ENCODE measurements at regions not wholly inside any gene's neighbourhood (a gene's known extent, or its start where the extent isn't known, plus 50 kb on each side); places are given as distances from the start of the nearest gene placed in this dataset.

DNA sequence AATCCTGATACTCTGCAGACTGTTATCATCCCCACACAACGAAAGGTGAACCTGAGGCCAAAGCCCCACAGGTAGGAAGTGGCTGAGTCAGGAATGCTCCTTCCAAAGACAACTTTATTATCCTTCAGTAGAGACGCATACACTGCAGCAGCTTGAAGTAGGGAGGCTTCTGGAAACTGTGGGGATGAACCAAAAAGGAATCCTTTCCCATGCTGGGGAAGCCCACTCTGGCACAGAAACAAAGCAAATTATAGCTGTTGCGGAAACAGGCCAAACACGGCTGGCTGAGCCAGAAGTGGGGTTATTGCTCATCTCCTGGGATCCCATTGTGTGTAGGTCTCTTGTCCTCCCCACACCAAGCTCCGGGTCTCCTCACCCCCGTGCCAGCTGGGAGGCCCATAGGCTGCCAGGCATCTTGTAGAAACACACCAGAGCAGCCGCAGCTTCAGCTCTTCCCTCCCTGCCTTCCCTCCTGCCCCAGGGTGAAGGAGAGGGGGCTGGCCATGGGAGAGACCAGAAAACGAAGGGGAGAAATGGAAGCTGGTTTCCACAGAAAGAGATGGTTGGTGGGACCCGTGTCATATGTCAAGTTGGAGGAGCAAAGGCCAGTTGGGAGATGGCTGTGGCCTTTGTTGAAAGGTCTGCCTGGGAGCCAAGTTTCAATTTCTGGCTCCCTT lies 176.9 kb upstream of the NABP1 start:
- TF ChIP-seq, protein P1, sequence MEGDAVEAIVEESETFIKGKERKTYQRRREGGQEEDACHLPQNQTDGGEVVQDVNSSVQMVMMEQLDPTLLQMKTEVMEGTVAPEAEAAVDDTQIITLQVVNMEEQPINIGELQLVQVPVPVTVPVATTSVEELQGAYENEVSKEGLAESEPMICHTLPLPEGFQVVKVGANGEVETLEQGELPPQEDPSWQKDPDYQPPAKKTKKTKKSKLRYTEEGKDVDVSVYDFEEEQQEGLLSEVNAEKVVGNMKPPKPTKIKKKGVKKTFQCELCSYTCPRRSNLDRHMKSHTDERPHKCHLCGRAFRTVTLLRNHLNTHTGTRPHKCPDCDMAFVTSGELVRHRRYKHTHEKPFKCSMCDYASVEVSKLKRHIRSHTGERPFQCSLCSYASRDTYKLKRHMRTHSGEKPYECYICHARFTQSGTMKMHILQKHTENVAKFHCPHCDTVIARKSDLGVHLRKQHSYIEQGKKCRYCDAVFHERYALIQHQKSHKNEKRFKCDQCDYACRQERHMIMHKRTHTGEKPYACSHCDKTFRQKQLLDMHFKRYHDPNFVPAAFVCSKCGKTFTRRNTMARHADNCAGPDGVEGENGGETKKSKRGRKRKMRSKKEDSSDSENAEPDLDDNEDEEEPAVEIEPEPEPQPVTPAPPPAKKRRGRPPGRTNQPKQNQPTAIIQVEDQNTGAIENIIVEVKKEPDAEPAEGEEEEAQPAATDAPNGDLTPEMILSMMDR (IDR thresholded peaks at IDR 0.05; ENCODE audit: poor library complexity): no peak
- no peak for TF ChIP-seq EZH2phosphoT487 (IDR thresholded peaks at IDR 0.05; ENCODE audit: low read depth, severe bottlenecking, unreplicated experiment)

Measured in hepatocyte (in vitro differentiated cells).